ENCODE measurements at regions not wholly inside any gene's neighbourhood (a gene's known extent, or its start where the extent isn't known, plus 50 kb on each side); places are given as distances from the start of the nearest gene placed in this dataset.

- no peak for DNase-seq (ENCODE audit: low read depth in 2 of 3, low spot score in 2 of 3)
These were observed 196.8 kb upstream of the PDE1C start for GRCh38 chr7:32266932-32267475.

- no peak for DNase-seq (ENCODE audit: low read depth in 2 of 3, low spot score in 2 of 3)
These were observed 194.6 kb upstream of the PDE1C start for GRCh38 chr7:32264702-32265284.

DNA sequence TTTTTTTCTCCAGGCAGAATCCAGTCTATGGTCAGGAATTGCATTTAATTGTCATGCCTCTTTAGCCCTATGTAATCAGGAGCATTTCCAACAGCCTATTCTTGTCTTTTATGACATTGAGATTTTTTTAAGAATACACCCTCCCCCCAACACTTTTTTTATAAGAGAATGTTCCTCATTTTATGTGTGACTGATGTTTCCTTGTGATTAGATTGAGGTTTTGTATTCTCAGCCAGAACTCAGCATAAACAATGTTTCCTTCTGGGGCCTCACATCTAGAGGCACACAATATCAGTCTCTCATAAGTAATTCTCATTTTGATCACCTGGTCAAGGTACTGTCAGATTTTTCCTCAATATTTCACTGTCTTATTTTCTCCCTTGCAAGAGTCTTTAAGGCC is 193.4 kb upstream of the PDE1C start:
- DNase-seq (ENCODE audit: low read depth in 2 of 3, low spot score in 2 of 3) = no peak

- no peak for DNase-seq (ENCODE audit: low read depth in 2 of 3, low spot score in 2 of 3)
These were observed 192.1 kb upstream of the PDE1C start for GRCh38 chr7:32262315-32262714.

GRCh38 chr7:32259931-32260596 is 189.9 kb upstream of the PDE1C start:
- DNase-seq (ENCODE audit: low read depth in 2 of 3, low spot score in 2 of 3) = no peak

GRCh38 chr7:32258265-32258664 is 188.1 kb upstream of the PDE1C start:
- DNase-seq (ENCODE audit: low read depth in 2 of 3, low spot score in 2 of 3) = no peak

GRCh38 chr7:32257621-32258020 is 187.4 kb upstream of the PDE1C start:
- DNase-seq (ENCODE audit: low read depth in 2 of 3, low spot score in 2 of 3) = no peak

- no peak for DNase-seq (ENCODE audit: low read depth in 2 of 3, low spot score in 2 of 3)
These were observed 186.6 kb upstream of the PDE1C start for GRCh38 chr7:32256811-32257210.

- no peak for DNase-seq (ENCODE audit: low read depth in 2 of 3, low spot score in 2 of 3)
These were observed 186.2 kb upstream of the PDE1C start for GRCh38 chr7:32256376-32256775.

- no peak for DNase-seq (ENCODE audit: low read depth in 2 of 3, low spot score in 2 of 3)
These were observed 184.8 kb upstream of the PDE1C start for GRCh38 chr7:32255036-32255435.

DNA sequence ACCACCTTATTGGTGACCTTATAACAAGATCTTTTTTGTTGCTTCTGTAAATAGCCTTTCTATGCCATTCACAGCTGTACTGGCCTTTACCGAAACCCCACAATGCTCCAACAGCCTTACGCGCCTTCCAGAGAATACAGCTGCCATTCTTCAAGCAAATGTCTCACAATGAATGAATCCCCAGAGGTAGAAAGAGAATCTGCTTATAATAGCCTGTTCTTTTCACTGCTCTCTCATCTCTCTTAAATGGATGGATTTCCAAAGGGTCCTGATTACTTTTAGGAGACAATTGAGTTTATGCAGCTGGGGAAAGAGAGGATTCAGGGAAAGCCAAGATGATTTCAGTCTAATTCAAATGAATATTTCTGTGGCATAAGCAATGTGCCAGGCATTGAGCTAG is 183.1 kb upstream of the PDE1C start:
- no peak for DNase-seq (ENCODE audit: low read depth in 2 of 3, low spot score in 2 of 3)

DNA sequence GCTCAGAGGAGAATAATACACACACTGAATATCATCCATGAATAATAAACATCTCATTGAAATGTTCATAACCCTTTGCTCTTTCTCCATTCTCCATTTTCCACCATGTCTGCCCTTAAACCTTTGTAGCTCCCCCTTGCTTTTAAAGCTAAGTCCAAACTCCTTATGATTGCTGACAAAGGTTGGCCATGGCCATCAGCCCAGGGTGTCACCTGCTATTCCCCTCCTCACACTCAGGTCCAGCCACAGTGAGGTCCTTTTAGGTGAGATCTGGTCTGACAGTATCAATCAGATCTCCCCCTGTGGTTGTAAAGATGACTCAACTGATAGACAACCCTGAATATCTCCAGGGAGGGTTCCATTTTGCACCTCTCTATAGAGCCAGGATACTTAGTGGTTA is 181.5 kb upstream of the PDE1C start:
- DNase-seq (ENCODE audit: low read depth in 2 of 3, low spot score in 2 of 3) = no peak

DNA sequence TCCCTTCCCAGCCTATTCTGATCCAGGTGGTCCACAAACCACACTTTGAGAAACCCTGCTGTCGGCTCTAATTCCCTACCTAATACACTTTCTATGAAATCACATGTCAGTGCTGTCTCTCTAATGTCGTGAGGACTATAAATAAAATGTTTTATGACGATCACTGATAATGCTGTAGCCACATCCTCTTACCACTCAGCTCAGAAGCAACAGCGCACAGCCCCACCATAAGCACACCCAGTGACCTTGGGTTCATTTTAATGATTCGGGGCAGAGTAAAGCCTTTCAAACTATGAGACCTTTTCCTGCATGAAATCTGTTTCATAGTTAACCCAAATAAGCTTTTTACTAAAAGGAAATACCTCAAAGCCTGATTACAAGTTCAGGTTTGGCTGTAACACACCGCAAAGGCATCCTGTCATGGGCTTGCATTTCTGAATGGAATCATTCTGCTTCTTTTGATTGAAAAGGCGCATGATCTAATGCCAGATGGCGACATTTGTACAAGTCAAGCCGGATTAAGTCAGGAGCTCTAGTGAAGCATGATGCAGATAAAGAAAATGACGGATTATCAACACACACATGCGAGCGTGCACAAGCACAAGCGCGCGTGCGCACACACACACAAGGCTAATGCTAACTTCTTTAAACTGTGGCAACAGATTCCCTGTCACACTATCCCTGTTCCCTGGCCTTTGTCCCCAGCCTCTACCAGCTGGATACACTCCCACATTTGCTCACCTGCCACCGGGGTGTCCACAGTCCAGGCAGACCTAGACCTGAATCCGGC is 180.5 kb upstream of the PDE1C start:
- no peak for DNase-seq (ENCODE audit: low read depth in 2 of 3, low spot score in 2 of 3)

- no peak for DNase-seq (ENCODE audit: low read depth in 2 of 3, low spot score in 2 of 3)
These were observed 179.8 kb upstream of the PDE1C start for GRCh38 chr7:32250003-32250402.

DNA sequence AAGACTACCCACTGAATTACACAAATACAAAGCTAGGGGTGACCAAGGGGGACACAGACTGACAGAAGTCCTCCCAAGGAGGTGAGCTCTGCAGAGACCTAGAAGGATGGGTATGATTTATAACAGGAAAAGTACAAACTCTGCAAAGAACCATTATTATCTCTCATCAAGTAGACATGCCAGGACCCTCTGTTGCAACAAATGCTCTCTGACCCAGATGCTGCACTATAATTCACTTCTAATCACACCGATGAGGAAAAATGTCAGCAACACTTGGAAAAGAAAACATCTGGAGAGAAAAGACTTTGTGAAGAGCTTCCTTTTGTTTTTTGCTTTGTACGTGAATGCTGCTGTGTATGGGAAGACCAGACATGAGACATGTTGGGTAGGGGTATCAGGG is 178.3 kb upstream of the PDE1C start:
- DNase-seq (ENCODE audit: low read depth in 2 of 3, low spot score in 2 of 3) = no peak

GRCh38 chr7:32244806-32245345 is 174.7 kb upstream of the PDE1C start:
- DNase-seq (ENCODE audit: low read depth in 2 of 3, low spot score in 2 of 3) = no peak

DNA sequence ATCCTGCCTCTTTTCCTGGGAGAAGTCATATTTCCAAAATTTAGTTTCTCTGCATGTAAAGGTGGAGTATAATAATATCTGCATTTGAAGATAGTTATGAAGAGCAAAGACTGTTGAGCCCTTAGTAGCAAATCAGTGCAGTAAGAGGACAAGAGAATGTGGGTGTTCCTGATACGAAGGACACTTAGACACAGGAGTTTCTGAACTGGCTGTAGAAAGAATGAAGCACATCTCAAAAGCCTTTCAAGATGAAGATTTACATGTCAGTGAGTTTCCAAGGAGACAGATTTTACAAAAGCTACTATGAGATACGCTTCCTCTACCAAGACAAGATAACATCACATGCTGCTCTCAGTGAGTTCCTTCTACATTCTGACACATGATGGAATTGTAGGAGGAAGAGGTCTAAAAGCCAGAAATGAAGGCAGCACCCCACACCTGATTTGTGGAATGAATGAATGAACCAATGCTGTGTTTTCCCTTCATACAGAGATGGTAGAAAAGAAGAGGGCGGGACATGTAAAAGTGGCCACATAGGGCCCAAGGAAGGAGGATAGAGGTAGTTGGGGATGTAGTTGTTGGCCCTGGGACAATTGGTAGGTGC is 173.6 kb upstream of the PDE1C start:
- no peak for DNase-seq (ENCODE audit: low read depth in 2 of 3, low spot score in 2 of 3)

DNA sequence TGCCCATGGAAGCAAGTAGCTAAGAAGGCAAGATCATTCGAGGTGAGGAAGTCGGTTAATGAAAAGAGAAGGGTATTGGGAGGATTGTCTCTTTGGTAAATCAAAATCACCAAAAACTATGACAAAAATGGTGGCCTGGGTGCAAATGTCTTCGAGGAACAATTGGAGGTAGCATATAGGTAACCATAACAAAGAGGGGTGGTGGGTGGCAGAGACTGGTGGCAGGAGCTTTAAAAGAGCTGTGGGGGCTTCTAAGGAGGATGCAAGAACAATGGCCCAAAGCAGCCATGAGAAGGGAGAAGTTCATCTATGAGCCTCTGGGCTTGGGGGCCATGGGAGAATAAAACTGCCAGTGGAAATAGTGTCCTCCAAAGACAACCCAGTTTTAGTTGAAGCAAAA is 172.2 kb upstream of the PDE1C start:
- DNase-seq (ENCODE audit: low read depth in 2 of 3, low spot score in 2 of 3) = no peak

GRCh38 chr7:32241636-32242035 is 171.4 kb upstream of the PDE1C start:
- DNase-seq (ENCODE audit: low read depth in 2 of 3, low spot score in 2 of 3) = no peak

GRCh38 chr7:32239764-32240163 is 169.6 kb upstream of the PDE1C start:
- no peak for DNase-seq (ENCODE audit: low read depth in 2 of 3, low spot score in 2 of 3)

- no peak for DNase-seq (ENCODE audit: low read depth in 2 of 3, low spot score in 2 of 3)
These were observed 158.4 kb upstream of the PDE1C start for GRCh38 chr7:32228601-32229000.

GRCh38 chr7:32227746-32228145 is 157.5 kb upstream of the PDE1C start:
- no peak for DNase-seq (ENCODE audit: low read depth in 2 of 3, low spot score in 2 of 3)
